Stomach (tissue), 8 donors: ENCODE measurements at regions not wholly inside any gene's neighbourhood (a gene's known extent, or its start where the extent isn't known, plus 50 kb on each side); places are given as distances from the start of the nearest gene placed in this dataset.
"Not testable (repeated sequence)": the region's sequence is repeated elsewhere in the genome, so short reads cannot be mapped to it uniquely, and the experiment has no call there.

Source experiments
- DNase-seq, 2 donors: peaks; one replicate each; pipeline versions ENCODE4 v3.0.0 to v3.0.0-alpha.2; 2013 to 2019
- H3K27ac ChIP-seq, 5 donors: fragments of 200-600 bp in 4 of 5; sonication (generic) in 4 of 5; one replicate each; pipeline ENCODE4 v1.5.1; 2013 to 2019; ENCODE audit warnings: mild to moderate bottlenecking in 1 of 5, moderate library complexity in 1 of 5
- H3K27me3 ChIP-seq, 3 donors: fragments of 200-600 bp; sonication (generic); one replicate each; pipeline ENCODE4 v1.5.1; 2017 to 2019; ENCODE audit warnings: mixed run types in 1 of 3
- H3K36me3 ChIP-seq, 4 donors: fragments of 200-600 bp; sonication (generic); 1 replicate in 3 of 4; 2 replicates in 1 of 4; pipeline ENCODE4 v1.5.1; 2016 to 2019
- H3K4me1 ChIP-seq, 4 donors: fragments of 200-600 bp; sonication (generic); one replicate each; pipeline ENCODE4 v1.5.1; 2016 to 2019
- H3K4me3 ChIP-seq, 4 donors: fragments of 200-600 bp; sonication (generic) in 3 of 4; one replicate each; pipeline ENCODE4 v1.5.1; 2016 to 2019; ENCODE audit warnings: mild to moderate bottlenecking in 1 of 4
- H3K9me3 ChIP-seq, 4 donors: fragments of 200-600 bp; sonication (generic); one replicate each; pipeline ENCODE4 v1.5.1; 2016 to 2019
- CTCF ChIP-seq, 7 experiments: fragments of 450-650 bp in 4 of 7; fragments of 200-600 bp in 3 of 7; sonication (generic) in 3 of 7; IDR thresholded peaks; one replicate each; pipeline ENCODE4 v1.5.1; 2016 to 2019; ENCODE audit warnings: antibody characterized with exemption in 7 of 7, control low read depth in 2 of 7, mild to moderate bottlenecking in 1 of 7
- EP300 ChIP-seq: sonication (generic); formaldehyde crosslinking; IDR thresholded peaks from one replicate; pipeline ENCODE4 v1.6.1; 2017; ENCODE audit warnings: antibody characterized with exemption
- POLR2A ChIP-seq, 4 donors: fragments of 450-650 bp; IDR thresholded peaks; one replicate each; pipeline ENCODE4 v1.6.1; 2016; ENCODE audit warnings: antibody characterized with exemption in 4 of 4, control low read depth in 2 of 4, mild to moderate bottlenecking in 1 of 4, moderate library complexity in 1 of 4
- POLR2AphosphoS5 ChIP-seq, 3 donors: sonication (generic); formaldehyde crosslinking; IDR thresholded peaks; one replicate each; pipeline ENCODE4 v1.6.1; 2016; ENCODE audit warnings: antibody characterized with exemption in 3 of 3
- WGBS, 5 donors: extraction: QIAGEN DNeasy Blood & Tissue Kit in 3 of 5; methylation state at CpG; one replicate each; pipeline versions ENCODE4 v1.1.5 to v1.1.7; 2013 to 2018; 5-methylcytosine and 5-hydroxymethylcytosine counted together
- intact Hi-C: fragments of 100-400 bp; cut with DNase I; formaldehyde crosslinking; loops from one replicate; pipeline ENCODE4 v1.15.1; 2023; ENCODE audit warnings: low total_unique reads
- donor health status: healthy with polysubstance abuse.
- donor health status: Bipolar disorder and iron deficiency.
- donor health status: healthy.

DNA sequence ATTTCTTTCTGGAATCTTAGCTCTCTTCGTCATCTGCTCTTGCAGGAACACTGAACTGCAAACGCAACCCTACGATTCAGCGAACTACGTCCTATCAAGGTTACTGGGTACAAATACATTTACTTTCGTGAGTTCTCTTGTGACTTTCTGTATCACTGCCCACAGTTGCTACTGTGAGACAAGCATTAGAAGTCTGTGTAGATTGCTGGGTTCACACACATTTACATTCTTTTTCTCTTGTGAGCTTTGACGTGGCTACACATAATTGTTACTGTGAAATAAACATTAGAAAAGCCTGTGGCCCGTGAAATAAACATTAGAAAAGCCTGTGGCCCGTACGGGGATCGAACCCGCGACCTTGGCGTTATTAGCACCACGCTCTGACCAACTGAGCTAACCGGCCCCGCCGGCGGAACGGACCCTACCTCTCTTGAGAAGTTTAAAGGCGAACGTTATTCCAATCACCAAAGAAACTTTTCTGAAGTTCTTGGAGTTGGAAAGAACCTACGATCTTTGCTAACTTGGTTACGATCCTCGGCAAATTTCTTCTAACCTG, 61.2 kb upstream of the ZNF322 start:
- H3K4me3 ChIP-seq, intact Hi-C loops: not testable (repeated sequence)

DNA sequence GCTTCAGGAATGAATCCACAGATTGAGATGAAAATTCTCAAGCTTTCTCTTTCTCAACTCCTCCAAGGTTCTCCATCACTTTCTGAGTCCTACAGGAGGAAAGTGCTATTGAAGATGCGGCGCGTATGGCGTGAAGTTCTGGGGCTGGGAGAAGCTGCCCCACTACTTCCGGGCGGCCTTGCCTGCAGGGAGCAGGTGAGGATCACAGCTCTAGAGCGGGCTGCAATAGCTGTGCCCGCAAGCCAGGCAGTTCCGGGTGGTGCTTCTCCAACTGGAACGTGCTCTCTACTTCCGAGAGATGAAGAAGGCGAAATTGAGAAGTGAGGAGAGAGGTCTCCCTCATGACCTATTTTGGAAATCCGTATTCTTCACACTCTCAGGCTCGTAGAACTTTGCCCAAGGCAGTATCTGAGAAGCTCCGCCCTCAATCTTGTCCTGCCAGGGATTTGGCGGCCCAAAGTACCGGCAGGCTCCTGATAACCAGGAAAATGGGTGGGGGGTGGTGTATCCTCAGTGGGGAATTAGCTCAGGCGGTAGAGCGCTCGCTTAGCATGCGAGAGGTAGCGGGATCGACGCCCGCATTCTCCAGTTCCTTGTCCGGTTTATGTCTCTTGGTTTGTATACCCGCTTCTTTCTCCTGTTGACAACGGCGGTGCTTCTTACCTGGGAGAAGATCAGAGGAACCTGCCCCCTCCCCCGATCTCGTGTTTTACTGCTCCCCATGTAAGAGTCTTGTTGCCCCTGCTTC, 70.6 kb upstream of the ZNF322 start:
- H3K27me3 ChIP-seq, intact Hi-C loops, H3K27ac ChIP-seq, H3K4me1 ChIP-seq, H3K4me3 ChIP-seq, H3K36me3 ChIP-seq, DNase-seq, H3K9me3 ChIP-seq: not testable (repeated sequence)
- WGBS, 5 donors, result no CpG with 5 or more reads among the region's 31 CpGs

More for the DNA sequence above, 61.2 kb upstream of the ZNF322 start:
- not testable (repeated sequence) for H3K36me3 ChIP-seq, H3K27ac ChIP-seq, H3K4me1 ChIP-seq, DNase-seq, H3K9me3 ChIP-seq, H3K27me3 ChIP-seq
- no CpG with 5 or more reads among the region's 25 CpGs for WGBS, 5 donors

DNA sequence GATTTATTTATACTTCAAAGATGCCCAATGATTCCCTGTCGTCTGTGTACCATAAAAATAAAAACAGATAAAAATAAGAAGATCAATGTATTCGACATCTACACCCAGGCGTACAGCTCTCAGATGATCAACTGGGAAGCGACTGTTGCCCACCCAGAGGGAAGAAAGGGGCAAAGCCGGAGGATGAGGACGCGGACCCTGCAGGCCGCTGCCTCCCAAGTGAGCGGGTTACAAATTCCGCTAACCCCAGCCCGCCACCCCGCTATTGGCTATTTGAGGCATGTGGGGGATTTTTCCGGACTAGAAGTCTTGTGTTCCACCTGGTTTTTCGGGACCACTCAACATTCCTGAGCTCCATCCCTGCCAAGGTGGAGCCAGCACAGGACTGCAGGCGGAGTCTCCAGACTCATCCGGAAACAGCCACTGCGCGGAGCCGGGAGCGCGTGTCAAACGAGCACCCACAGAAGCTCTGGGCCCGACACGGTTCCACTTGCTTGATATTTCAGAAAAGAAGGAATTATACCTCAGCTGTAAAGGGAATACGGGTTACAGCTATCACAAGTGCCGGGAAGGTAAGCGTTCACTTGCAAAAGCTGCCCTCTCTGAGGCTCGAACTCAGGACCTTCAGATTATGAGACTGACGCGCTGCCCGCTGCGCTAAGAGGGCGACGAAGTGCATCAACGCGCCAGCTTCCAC, 75.4 kb upstream of the ZNF322 start:
- H3K27me3 ChIP-seq, H3K9me3 ChIP-seq, H3K4me1 ChIP-seq, H3K36me3 ChIP-seq, H3K4me3 ChIP-seq, intact Hi-C loops, H3K27ac ChIP-seq, DNase-seq: not testable (repeated sequence)
- WGBS, 5 donors, result no CpG with 5 or more reads among the region's 36 CpGs

DNA sequence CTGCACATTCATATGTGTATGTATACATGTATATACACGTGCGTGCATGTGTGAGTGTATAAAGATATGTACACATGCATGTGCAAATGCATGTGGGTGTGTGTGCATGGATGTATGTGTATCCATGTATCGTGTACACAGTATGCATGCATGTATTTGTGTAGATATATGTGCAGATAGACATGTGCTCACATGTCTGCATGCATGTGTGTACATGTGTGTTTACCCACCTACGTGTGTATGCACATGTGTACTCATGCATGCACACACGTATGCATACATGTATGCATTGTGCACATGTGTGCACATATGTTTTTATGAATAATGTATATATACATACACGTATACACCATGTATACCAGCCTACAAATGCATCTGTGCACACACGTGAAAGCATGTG, 80.3 kb upstream of the ZNF322 start:
- H3K27me3 ChIP-seq, result peaks cover 4 to 30% (median 17%) of the 10 kb centered on the region in 3 donors
- intact Hi-C loops, result no loop called here
- H3K4me1 ChIP-seq, result peaks cover 0 to 6% (median 0%) of the 10 kb centered on the region in 4 donors
- no peak for DNase-seq
- H3K27ac ChIP-seq, result no peak overlapping the region
- H3K36me3 ChIP-seq, result no peaks in the 10 kb centered on the region
- TF ChIP-seq CTCF (IDR thresholded peaks at IDR 0.05) (no peak), POLR2AphosphoS5 (IDR thresholded peaks at IDR 0.05) (no peak), POLR2A (IDR thresholded peaks at IDR 0.05) (no peak), EP300 (no peak)
- H3K4me3 ChIP-seq, result no peak overlapping the region
- 82 to 89% (median 85%) methylated on average over 7 of the region's 7 CpGs for WGBS, 5 donors
- H3K9me3 ChIP-seq, result peaks cover 0 to 17% (median 9%) of the 10 kb centered on the region in 4 donors

GRCh38 chr6:26743157-26743821, 83.7 kb upstream of the ZNF322 start:
- TF ChIP-seq EP300 (no peak), CTCF (IDR thresholded peaks at IDR 0.05) (no peak), POLR2AphosphoS5 (IDR thresholded peaks at IDR 0.05) (no peak)
- H3K9me3 ChIP-seq, result peaks cover 0 to 27% (median 12%) of the 10 kb centered on the region in 4 donors
- WGBS, 5 donors, result 5 to 13% (median 12%) methylated on average over 24 to 28 of the region's 28 CpGs
- H3K4me3 ChIP-seq, result no peak overlapping the region
- no peaks in the 10 kb centered on the region for H3K36me3 ChIP-seq
- peaks cover 0 to 6% (median 0%) of the 10 kb centered on the region in 4 donors for H3K4me1 ChIP-seq
- no peak for DNase-seq
- peaks cover 4 to 54% (median 31%) of the 10 kb centered on the region in 3 donors for H3K27me3 ChIP-seq
- no peak overlapping the region for H3K27ac ChIP-seq
- intact Hi-C loops, result no loop called here
